GM06990 (cell line): ENCODE measurements at regions not wholly inside any gene's neighbourhood (a gene's known extent, or its start where the extent isn't known, plus 50 kb on each side); places are given as distances from the start of the nearest gene placed in this dataset.

Experiments used
- DNase-seq: peaks from one replicate; pipeline ENCODE4 v3.0.0-alpha.2; 2011; ENCODE audit not compliant: insufficient read length; ENCODE audit errors: extremely low read depth
- H3K27me3 ChIP-seq: replicated peaks from 2 replicates; pipeline ENCODE4 v1.6.0; 2011; ENCODE audit warnings: low read length; ENCODE audit not compliant: control insufficient read depth, insufficient read depth
- H3K36me3 ChIP-seq: 2 replicates; pipeline ENCODE4 v1.5.1; 2011; ENCODE audit warnings: low read length; ENCODE audit not compliant: control insufficient read depth, insufficient read depth
- H3K4me3 ChIP-seq: replicated peaks from 2 replicates; pipeline ENCODE4 v1.5.1; 2011; ENCODE audit warnings: low read depth, mild to moderate bottlenecking, control low read depth, low read length
- CTCF ChIP-seq: IDR thresholded peaks from 2 replicates; pipeline ENCODE4 v1.5.1; 2011; ENCODE audit warnings: low read length, control low read depth, mild to moderate bottlenecking, inconsistent platforms; ENCODE audit not compliant: insufficient read depth, poor library complexity, severe bottlenecking

- TF ChIP-seq CTCF = no peak
- Histone ChIP-seq H3K27me3 (no peaks in the 10 kb centered on the region), H3K36me3 (no peaks in the 10 kb centered on the region), H3K4me3 (no peak overlapping the region)
- no peak for DNase-seq
Observed at GRCh38 chr2:126810001-126810400, 88.7 kb upstream of the TEX51 start.

- Histone ChIP-seq H3K27me3 (no peaks in the 10 kb centered on the region), H3K36me3 (no peaks in the 10 kb centered on the region)
- no peak for DNase-seq
Observed at GRCh38 chr2:126811101-126811500, 87.6 kb upstream of the TEX51 start.

GRCh38 chr2:126817172-126817571, 81.5 kb upstream of the TEX51 start:
- Histone ChIP-seq H3K36me3 (no peaks in the 10 kb centered on the region), H3K4me3 (no peak overlapping the region), H3K27me3 (no peaks in the 10 kb centered on the region)
- no peak for TF ChIP-seq CTCF
- DNase-seq = no peak

More at GRCh38 chr2:126811101-126811500, 87.6 kb upstream of the TEX51 start:
- no peak for TF ChIP-seq CTCF
- H3K4me3 ChIP-seq = no peak overlapping the region

GRCh38 chr2:126822115-126822514, 76.6 kb upstream of the TEX51 start:
- no peak for TF ChIP-seq CTCF
- H3K4me3 ChIP-seq = no peak overlapping the region
- H3K27me3 ChIP-seq = no peaks in the 10 kb centered on the region; the same call in 1 of the 2 replicates
- H3K36me3 ChIP-seq = no peaks in the 10 kb centered on the region
- no peak for DNase-seq

GRCh38 chr2:126822921-126823320, 75.8 kb upstream of the TEX51 start:
- DNase-seq = no peak
- no peaks in the 10 kb centered on the region for H3K36me3 ChIP-seq
- H3K4me3 ChIP-seq = no peak overlapping the region
- TF ChIP-seq CTCF = no peak
- H3K27me3 ChIP-seq = no peaks in the 10 kb centered on the region; the same call in 1 of the 2 replicates

GRCh38 chr2:126823951-126824350, 74.7 kb upstream of the TEX51 start:
- H3K27me3 ChIP-seq = no peaks in the 10 kb centered on the region; the same call in 1 of the 2 replicates
- no peak for DNase-seq
- no peak for TF ChIP-seq CTCF
- no peak overlapping the region for H3K4me3 ChIP-seq
- no peaks in the 10 kb centered on the region for H3K36me3 ChIP-seq
